Right lobe of liver (tissue), 4 donors: ENCODE measurements at regions not wholly inside any gene's neighbourhood (a gene's known extent, or its start where the extent isn't known, plus 50 kb on each side); places are given as distances from the start of the nearest gene placed in this dataset.

Source experiments
- CTCF ChIP-seq, 4 donors: fragments of 200-600 bp in 3 of 4; fragments of 450-650 bp in 1 of 4; IDR thresholded peaks; one replicate each; pipeline versions ENCODE4 v1.5.1 to v1.8.0; 2016 to 2022; ENCODE audit warnings: antibody characterized with exemption in 4 of 4, mild to moderate bottlenecking in 2 of 4
- POLR2A ChIP-seq: fragments of 450-650 bp; IDR thresholded peaks from one replicate; pipeline ENCODE4 v1.6.1; 2017; ENCODE audit warnings: antibody characterized with exemption, mild to moderate bottlenecking
- donor health status: DM: no; HTN: no; CAD: no.
- donor health status: DM: no; HTN: no; CAD: no.
- donor health status: DM: no; HTN: yes; CAD: no.

GRCh38 chr2:60634438-60634837 is 81.0 kb upstream of the BCL11A start:
- TF ChIP-seq CTCF (IDR thresholded peaks at IDR 0.05) (no peak), POLR2A (no peak)
